Thoracic aorta (tissue), 2 donors: ENCODE measurements at regions not wholly inside any gene's neighbourhood (a gene's known extent, or its start where the extent isn't known, plus 50 kb on each side); places are given as distances from the start of the nearest gene placed in this dataset.

Experiments used
- ATAC-seq: fragments of 150-250 bp; one replicate; pipeline ENCODE4 v1.8.0; 2017; ENCODE audit warnings: low read depth; ENCODE audit not compliant: insufficient number of reproducible peaks, low FRiP score
- DNase-seq: peaks from one replicate; pipeline ENCODE4 v3.0.0-alpha.2; 2020; ENCODE audit warnings: low spot score
- H3K27ac ChIP-seq, 2 donors: fragments of 200-600 bp; sonication (generic); 1 replicate in 1 of 2; 2 replicates in 1 of 2; pipeline ENCODE4 v1.5.1; 2016; ENCODE audit warnings: mild to moderate bottlenecking in 2 of 2, moderate library complexity in 2 of 2
- H3K27me3 ChIP-seq: fragments of 200-600 bp; sonication (generic); replicated peaks from 2 replicates; pipeline ENCODE4 v1.6.0; 2016; ENCODE audit warnings: mild to moderate bottlenecking; ENCODE audit not compliant: insufficient read depth
- H3K36me3 ChIP-seq: fragments of 200-600 bp; sonication (generic); one replicate; pipeline ENCODE4 v1.5.1; 2016
- H3K4me1 ChIP-seq, 2 donors: fragments of 200-600 bp; sonication (generic); 1 replicate in 1 of 2; 2 replicates in 1 of 2; pipeline versions ENCODE4 v1.5.1 to v1.6.0; 2016; ENCODE audit warnings: low read depth in 2 of 2, mild to moderate bottlenecking in 1 of 2; ENCODE audit not compliant: control insufficient read depth in 1 of 2
- H3K4me3 ChIP-seq: fragments of 200-600 bp; sonication (generic); 2 replicates; pipeline ENCODE4 v1.5.1; 2016; ENCODE audit warnings: mild to moderate bottlenecking
- H3K9me3 ChIP-seq: fragments of 200-600 bp; sonication (generic); 2 replicates; pipeline ENCODE4 v1.5.1; 2016
- TF ChIP-seq, protein P1 (sequence below): fragments of 200-600 bp; sonication (generic); IDR thresholded peaks from one replicate; pipeline ENCODE4 v1.5.1; 2019; ENCODE audit warnings: antibody characterized with exemption

DNA sequence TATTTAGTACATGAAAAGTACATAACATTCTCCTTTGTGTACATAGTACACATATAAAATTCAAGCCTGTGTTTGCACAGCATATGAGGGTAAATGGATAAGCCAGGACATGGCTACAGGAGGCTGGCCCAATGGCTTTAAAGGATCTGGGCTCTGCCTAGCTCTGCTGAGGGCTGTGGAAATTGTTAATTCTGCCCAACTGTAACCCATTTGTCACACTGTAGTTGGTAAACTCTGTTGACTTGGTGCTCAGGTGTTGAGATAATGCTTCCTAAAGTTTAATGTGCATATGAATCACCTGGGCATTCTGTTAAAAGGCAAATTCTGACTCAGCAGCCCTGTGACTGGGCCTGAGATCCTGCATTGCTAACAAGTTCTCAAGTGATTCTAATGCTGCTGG, 196.5 kb upstream of the ZPLD1 start:
- no peaks in the 10 kb centered on the region for H3K27me3 ChIP-seq
- DNase-seq (no peak), ATAC-seq (no peak)
- H3K9me3 ChIP-seq = no peaks in the 10 kb centered on the region
- no peaks in the 10 kb centered on the region for H3K4me1 ChIP-seq
- H3K4me3 ChIP-seq = no peak overlapping the region
- TF ChIP-seq, protein P1, sequence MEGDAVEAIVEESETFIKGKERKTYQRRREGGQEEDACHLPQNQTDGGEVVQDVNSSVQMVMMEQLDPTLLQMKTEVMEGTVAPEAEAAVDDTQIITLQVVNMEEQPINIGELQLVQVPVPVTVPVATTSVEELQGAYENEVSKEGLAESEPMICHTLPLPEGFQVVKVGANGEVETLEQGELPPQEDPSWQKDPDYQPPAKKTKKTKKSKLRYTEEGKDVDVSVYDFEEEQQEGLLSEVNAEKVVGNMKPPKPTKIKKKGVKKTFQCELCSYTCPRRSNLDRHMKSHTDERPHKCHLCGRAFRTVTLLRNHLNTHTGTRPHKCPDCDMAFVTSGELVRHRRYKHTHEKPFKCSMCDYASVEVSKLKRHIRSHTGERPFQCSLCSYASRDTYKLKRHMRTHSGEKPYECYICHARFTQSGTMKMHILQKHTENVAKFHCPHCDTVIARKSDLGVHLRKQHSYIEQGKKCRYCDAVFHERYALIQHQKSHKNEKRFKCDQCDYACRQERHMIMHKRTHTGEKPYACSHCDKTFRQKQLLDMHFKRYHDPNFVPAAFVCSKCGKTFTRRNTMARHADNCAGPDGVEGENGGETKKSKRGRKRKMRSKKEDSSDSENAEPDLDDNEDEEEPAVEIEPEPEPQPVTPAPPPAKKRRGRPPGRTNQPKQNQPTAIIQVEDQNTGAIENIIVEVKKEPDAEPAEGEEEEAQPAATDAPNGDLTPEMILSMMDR = no peak
- H3K27ac ChIP-seq = no peak overlapping the region
- no peaks in the 10 kb centered on the region for H3K36me3 ChIP-seq

- Histone ChIP-seq H3K4me1 (no peaks in the 10 kb centered on the region), H3K4me3 (no peak overlapping the region), H3K27ac (no peak overlapping the region), H3K36me3 (no peaks in the 10 kb centered on the region), H3K27me3 (no peaks in the 10 kb centered on the region), H3K9me3 (no peaks in the 10 kb centered on the region)
- no peak for DNase-seq
- no peak for ATAC-seq
- TF ChIP-seq, protein P1 = no peak
These were observed 194.1 kb upstream of the ZPLD1 start for GRCh38 chr3:102240720-102241119.

GRCh38 chr3:102248981-102249705, 185.7 kb upstream of the ZPLD1 start:
- H3K36me3 ChIP-seq = no peaks in the 10 kb centered on the region
- H3K4me1 ChIP-seq = no peaks in the 10 kb centered on the region
- TF ChIP-seq, protein P1 = no peak
- H3K27me3 ChIP-seq = no peaks in the 10 kb centered on the region
- ATAC-seq = no peak
- H3K4me3 ChIP-seq = no peak overlapping the region
- no peak overlapping the region for H3K27ac ChIP-seq
- no peak for DNase-seq
- no peaks in the 10 kb centered on the region for H3K9me3 ChIP-seq

DNA sequence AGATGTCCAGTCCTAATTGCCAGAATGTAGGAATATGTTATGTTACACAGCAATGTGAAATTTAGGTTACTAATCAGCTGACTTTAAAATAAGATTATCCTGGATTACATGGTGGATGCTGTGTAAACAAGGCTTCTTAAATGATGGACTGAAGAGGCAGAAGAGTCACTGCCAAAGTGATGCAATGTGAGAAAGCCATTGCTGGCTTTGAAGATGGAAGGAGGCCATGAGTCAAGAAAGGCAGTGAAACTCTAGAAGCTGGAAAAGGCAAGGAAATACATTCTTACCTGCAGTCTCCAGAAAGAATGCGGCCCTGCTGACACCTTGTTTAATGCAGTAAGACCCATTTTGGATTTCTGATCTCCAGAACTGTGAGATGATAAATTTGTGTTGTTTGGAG, 179.1 kb upstream of the ZPLD1 start:
- H3K36me3 ChIP-seq = no peaks in the 10 kb centered on the region
- H3K9me3 ChIP-seq = no peaks in the 10 kb centered on the region
- no peak overlapping the region for H3K4me3 ChIP-seq
- TF ChIP-seq, protein P1 = no peak
- no peaks in the 10 kb centered on the region for H3K4me1 ChIP-seq
- no peak overlapping the region for H3K27ac ChIP-seq
- no peak for DNase-seq
- no peaks in the 10 kb centered on the region for H3K27me3 ChIP-seq
- ATAC-seq = no peak

GRCh38 chr3:102258666-102259227, 176.1 kb upstream of the ZPLD1 start:
- ATAC-seq (no peak), DNase-seq (no peak)
- TF ChIP-seq, protein P1 = no peak
- H3K4me1 ChIP-seq = no peaks in the 10 kb centered on the region
- H3K4me3 ChIP-seq = no peak overlapping the region
- H3K27me3 ChIP-seq = no peaks in the 10 kb centered on the region
- no peaks in the 10 kb centered on the region for H3K36me3 ChIP-seq
- H3K27ac ChIP-seq = no peak overlapping the region
- no peaks in the 10 kb centered on the region for H3K9me3 ChIP-seq
